WI38 (cell line): ENCODE measurements at regions not wholly inside any gene's neighbourhood (a gene's known extent, or its start where the extent isn't known, plus 50 kb on each side); places are given as distances from the start of the nearest gene placed in this dataset.

Source experiments
- H3K4me3 ChIP-seq: 2 replicates; pipeline ENCODE4 v1.5.1; 2011; ENCODE audit warnings: low read depth, mild to moderate bottlenecking, control low read depth, low read length
- CTCF ChIP-seq: IDR thresholded peaks from 2 replicates; pipeline ENCODE4 v1.5.1; 2012; ENCODE audit warnings: low read depth, mild to moderate bottlenecking, control low read depth, low read length

GRCh38 chr2:223501641-223502040, 100.5 kb downstream of the SCG2 start:
- no peak overlapping the region for H3K4me3 ChIP-seq
- TF ChIP-seq CTCF, result no peak

- TF ChIP-seq CTCF, result no peak
- H3K4me3 ChIP-seq, result no peak overlapping the region
These were observed 98.4 kb downstream of the SCG2 start for GRCh38 chr2:223503746-223504145.

- no peak overlapping the region for H3K4me3 ChIP-seq
- no peak for TF ChIP-seq CTCF
These were observed 93.8 kb downstream of the SCG2 start for GRCh38 chr2:223508372-223508771.

GRCh38 chr2:223510713-223511112, 91.4 kb downstream of the SCG2 start:
- no peak for TF ChIP-seq CTCF
- H3K4me3 ChIP-seq, result no peak overlapping the region

GRCh38 chr2:223511168-223511567, 91.0 kb downstream of the SCG2 start:
- H3K4me3 ChIP-seq, result no peak overlapping the region
- TF ChIP-seq CTCF, result no peak

GRCh38 chr2:223513771-223514455, 88.2 kb downstream of the SCG2 start:
- no peak overlapping the region for H3K4me3 ChIP-seq
- TF ChIP-seq CTCF, result no peak

GRCh38 chr2:223519471-223519870, 82.7 kb downstream of the SCG2 start:
- no peak for TF ChIP-seq CTCF
- H3K4me3 ChIP-seq, result no peak overlapping the region
